IMR-90 (cell line): ENCODE measurements at regions not wholly inside any gene's neighbourhood (a gene's known extent, or its start where the extent isn't known, plus 50 kb on each side); places are given as distances from the start of the nearest gene placed in this dataset.

Experiments
- ATAC-seq: fragments of 200-7000 bp; cut with Tn5 transposase; 2 replicates; pipeline ENCODE4 v1.9.1; 2020; ENCODE audit warnings: low read depth, mild to moderate bottlenecking, moderate library complexity
- BruUV-seq: library from RNA; stranded (reverse); fragments of 400-500 nt; replicated peaks from 2 replicates; lab custom pipeline; 2021; lab: Mats Ljungman, UMichigan
- CTCF ChIA-PET: fragments of 300-600 bp; formaldehyde crosslinking; extraction: SDS; loops from one replicate; lab custom pipeline; 2021; ENCODE audit warnings: antibody characterized with exemption; lab: Yijun Ruan, JAX
- POLR2A ChIA-PET: fragments of 300-600 bp; sonication (Branson Sonifier 250); formaldehyde crosslinking; loops from one replicate; lab custom pipeline; 2022; ENCODE audit warnings: antibody characterized with exemption; ENCODE audit not compliant: unreplicated experiment; lab: Charles Lee
- DNase-seq: peaks from one replicate; pipeline ENCODE4 v3.0.0; 2013
- H2AFZ ChIP-seq: replicated peaks from 2 replicates; pipeline ENCODE3; 2013; ENCODE audit warnings: low read length, mild to moderate bottlenecking; ENCODE audit not compliant: poor library complexity
- H2AK5ac ChIP-seq: 2 replicates; pipeline ENCODE4 v1.6.1; 2013; ENCODE audit warnings: low read depth, low read length, inconsistent platforms
- H2AK9ac ChIP-seq: replicated peaks from 2 replicates; pipeline ENCODE3; 2013; ENCODE audit warnings: mild to moderate bottlenecking, low read depth, low read length, moderate library complexity; ENCODE audit not compliant: poor library complexity
- H2BK120ac ChIP-seq: 2 replicates; pipeline ENCODE4 v1.6.1; 2013; ENCODE audit warnings: low read depth, low read length, inconsistent platforms
- H2BK15ac ChIP-seq: 3 replicates; pipeline ENCODE4 v1.6.1; 2013; ENCODE audit warnings: low read depth, low read length, inconsistent platforms
- H2BK20ac ChIP-seq: 2 replicates; pipeline ENCODE4 v1.6.1; 2013; ENCODE audit warnings: low read depth, mild to moderate bottlenecking, inconsistent platforms, low read length, moderate library complexity
- H2BK5ac ChIP-seq: 2 replicates; pipeline ENCODE4 v1.6.1; 2013; ENCODE audit warnings: mild to moderate bottlenecking, low read depth, low read length, inconsistent platforms; ENCODE audit not compliant: poor library complexity, severe bottlenecking
- H3K14ac ChIP-seq: replicated peaks from 2 replicates; pipeline ENCODE4 v1.6.1; 2013; ENCODE audit warnings: low read depth, low read length, inconsistent platforms
- H3K18ac ChIP-seq: 2 replicates; pipeline ENCODE4 v1.6.1; 2013; ENCODE audit warnings: low read depth, low read length, control low read depth
- H3K23ac ChIP-seq: 2 replicates; pipeline ENCODE4 v1.6.1; 2013; ENCODE audit warnings: low read depth, low read length, inconsistent platforms
- H3K27ac ChIP-seq: 2 replicates; pipeline ENCODE4 v1.5.1; 2013; ENCODE audit warnings: mild to moderate bottlenecking, control low read depth, low read length; ENCODE audit not compliant: insufficient read depth
- H3K27me3 ChIP-seq: 2 replicates; pipeline ENCODE4 v1.6.1; 2013; ENCODE audit warnings: low read length; ENCODE audit not compliant: control insufficient read depth, insufficient read depth
- H3K36me3 ChIP-seq: 2 replicates; pipeline ENCODE4 v1.6.1; 2013; ENCODE audit warnings: low read length, mixed read lengths; ENCODE audit not compliant: control insufficient read depth, insufficient read depth
- H3K4ac ChIP-seq: 2 replicates; pipeline ENCODE4 v1.6.1; 2013; ENCODE audit warnings: low read depth, low read length, inconsistent platforms
- H3K4me1 ChIP-seq: 2 replicates; pipeline ENCODE4 v1.6.1; 2013; ENCODE audit warnings: low read length, mixed read lengths; ENCODE audit not compliant: control insufficient read depth, insufficient read depth
- H3K4me2 ChIP-seq: 2 replicates; pipeline ENCODE4 v1.6.1; 2013; ENCODE audit warnings: low read depth, mild to moderate bottlenecking, control low read depth, low read length, moderate library complexity
- H3K4me3 ChIP-seq: 2 replicates; pipeline ENCODE4 v1.5.1; 2013; ENCODE audit warnings: low read depth, mild to moderate bottlenecking, control low read depth, low read length, moderate library complexity; ENCODE audit not compliant: insufficient read depth
- H3K56ac ChIP-seq: 2 replicates; pipeline ENCODE4 v1.6.1; 2013; ENCODE audit warnings: low read length, inconsistent platforms; ENCODE audit not compliant: insufficient read depth; ENCODE audit errors: extremely low read depth
- H3K79me1 ChIP-seq, 2 experiments: 2 replicates each; pipeline ENCODE4 v1.6.1; 2013; ENCODE audit warnings: low read length in 2 of 2, inconsistent platforms in 1 of 2, low read depth in 1 of 2
- H3K9ac ChIP-seq: 2 replicates; pipeline ENCODE4 v1.6.1; 2013; ENCODE audit warnings: low read depth, low read length, control low read depth
- H3K9me1 ChIP-seq: 2 replicates; pipeline ENCODE4 v1.6.1; 2013; ENCODE audit warnings: low read length, inconsistent platforms; ENCODE audit not compliant: insufficient read depth
- H3K9me3 ChIP-seq: 2 replicates; pipeline ENCODE4 v1.6.1; 2013; ENCODE audit warnings: low read length; ENCODE audit not compliant: control insufficient read depth, insufficient read depth
- H4K20me1 ChIP-seq: 2 replicates; pipeline ENCODE4 v1.6.1; 2013; ENCODE audit warnings: low read length, inconsistent platforms; ENCODE audit not compliant: insufficient read depth
- H4K5ac ChIP-seq: 2 replicates; pipeline ENCODE4 v1.6.1; 2013; ENCODE audit warnings: mild to moderate bottlenecking, low read depth, low read length, control low read depth
- H4K8ac ChIP-seq, 2 experiments: 2 replicates each; pipeline ENCODE4 v1.6.1; 2013; ENCODE audit warnings: low read depth in 2 of 2, low read length in 2 of 2, control low read depth in 1 of 2, inconsistent platforms in 1 of 2
- H4K91ac ChIP-seq: 2 replicates; pipeline ENCODE4 v1.6.1; 2013; ENCODE audit warnings: low read depth, low read length, inconsistent platforms; ENCODE audit not compliant: insufficient read depth
- BHLHE40 ChIP-seq: fragments of 150-350 bp; IDR thresholded peaks from 2 replicates; pipeline ENCODE4 v1.6.1; 2016; ENCODE audit warnings: mild to moderate bottlenecking, low read depth, low read length
- CEBPB ChIP-seq: IDR thresholded peaks from 2 replicates; pipeline ENCODE4 v1.6.1; 2012; ENCODE audit warnings: low read depth, low read length, improper control_type of control experiment
- MAFK ChIP-seq: IDR thresholded peaks from 2 replicates; pipeline ENCODE4 v1.6.1; 2012; ENCODE audit warnings: low read depth, low read length, improper control_type of control experiment
- MAZ ChIP-seq: IDR thresholded peaks from 2 replicates; pipeline ENCODE4 v1.6.1; 2012; ENCODE audit warnings: low read depth, mild to moderate bottlenecking, low read length, improper control_type of control experiment, moderate library complexity, borderline replicate concordance
- MXI1 ChIP-seq: IDR thresholded peaks from 2 replicates; pipeline ENCODE4 v1.6.1; 2012; ENCODE audit warnings: low read depth, mild to moderate bottlenecking, low read length, moderate library complexity, borderline replicate concordance
- NFE2L2 ChIP-seq: fragments of 150-350 bp; IDR thresholded peaks from 2 replicates; pipeline ENCODE4 v1.6.1; 2016; ENCODE audit warnings: low read depth, mild to moderate bottlenecking, low read length
- POLR2A ChIP-seq: IDR thresholded peaks from 2 replicates; pipeline ENCODE4 v1.6.1; 2012; ENCODE audit warnings: mild to moderate bottlenecking, low read depth, low read length
- RCOR1 ChIP-seq: IDR thresholded peaks from 2 replicates; pipeline ENCODE4 v1.6.1; 2012; ENCODE audit warnings: mild to moderate bottlenecking, low read length, improper control_type of control experiment; ENCODE audit not compliant: insufficient replicate concordance
- RFX5 ChIP-seq: IDR thresholded peaks from 2 replicates; pipeline ENCODE4 v1.8.0; 2012; ENCODE audit warnings: low read depth, mild to moderate bottlenecking, low read length, moderate library complexity
- SMC3 ChIP-seq: fragments of 150-350 bp; IDR thresholded peaks from 2 replicates; pipeline ENCODE4 v1.6.1; 2016; ENCODE audit warnings: low read depth, mild to moderate bottlenecking, antibody characterized with exemption, low read length, moderate library complexity
- WGBS, 2 experiments: methylation state at CpG; one replicate each; pipeline versions ENCODE4 v1.1.5 to v1.1.7; 2013; ENCODE audit warnings: missing lambda C conversion rate in 2 of 2; ENCODE audit not compliant: insufficient read length in 1 of 2; ENCODE audit errors: extremely low coverage in 2 of 2; 5-methylcytosine and 5-hydroxymethylcytosine counted together
- dilution Hi-C: fragments of 300-500 bp; cut with HindIII; formaldehyde crosslinking; loops from one replicate; pipeline ENCODE4 v1.14.3; 2018; ENCODE audit warnings: low sequenced_read_pairs; ENCODE audit not compliant: unreplicated experiment
- in situ Hi-C: fragments of 300-500 bp; cut with MboI; formaldehyde crosslinking; loops from 3 replicates; pipeline ENCODE4 v1.14.3; 2019; ENCODE audit warnings: low sequenced_read_pairs, inconsistent platforms, mixed read lengths
- intact Hi-C: fragments of 100-400 bp; cut with micrococcal nuclease; formaldehyde crosslinking; loops from 2 replicates; pipeline ENCODE4 v1.10.0; 2022
- TF ChIP-seq, protein P1 (sequence below): fragments of 150-350 bp; IDR thresholded peaks from 2 replicates; pipeline ENCODE4 v1.6.1; 2017; ENCODE audit warnings: mild to moderate bottlenecking, antibody characterized with exemption, low read length, low read depth
- TF ChIP-seq, protein P2 (sequence below): fragments of 150-350 bp; IDR thresholded peaks from 2 replicates; pipeline ENCODE4 v1.6.1; 2016; ENCODE audit warnings: low read depth, mild to moderate bottlenecking, low read length, moderate library complexity, borderline replicate concordance

- POLR2A ChIA-PET, result no interaction called here
- CTCF ChIA-PET, result no interaction called here
- Histone ChIP-seq H3K36me3 (no peaks in the 10 kb centered on the region), H3K4me2 (no peak overlapping the region), H3K4me3 (no peak overlapping the region), H4K8ac (peak overlapping the region; percentile 63 to 87), H3K9ac (peak overlapping the region; percentile 49), H2AK9ac (no peak overlapping the region), H3K9me1 (peaks cover 42% of the 10 kb centered on the region), H3K14ac (peak overlapping the region; percentile 24), H3K79me1 (peaks cover 0 to 57% of the 10 kb centered on the region in 2 experiments; a peak in 3 of 4 replicates), H3K4ac (peak overlapping the region; percentile 92), H3K56ac (0 out of 2 replicates have a peak overlapping the region, but pooled peaks have one; percentile 5), H3K4me1 (peaks cover 48% of the 10 kb centered on the region), H3K18ac (peak overlapping the region; percentile 96), H2BK15ac (peak overlapping the region; percentile 60), H2AFZ (peak overlapping the region; percentile 59), H4K20me1 (no peaks in the 10 kb centered on the region), H2BK20ac (peak overlapping the region; percentile 92), H2AK5ac (peak overlapping the region; percentile 89), H4K5ac (peak overlapping the region; percentile 88), H3K23ac (peak overlapping the region; percentile 82), H2BK5ac (peak overlapping the region; percentile 6), H2BK120ac (peak overlapping the region; percentile 96), H3K27me3 (no peaks in the 10 kb centered on the region), H3K27ac (peak overlapping the region; percentile 51; the same call in 1 of the 2 replicates), H4K91ac (peak overlapping the region; percentile 93), H3K9me3 (no peaks in the 10 kb centered on the region)
- in situ Hi-C loops, result no loop called here
- DNase-seq, result peak; percentile 40
- ATAC-seq, result no peak
- intact Hi-C loops, result no loop called here
- dilution Hi-C loops, result no loop called here
- BruUV-seq, result no TSS peak
- 47% methylated on average over 3 of the region's 8 CpGs; no CpG with 5 or more reads in 1 of the 2 experiments for WGBS, 2 experiments
- TF ChIP-seq CEBPB (no peak), SMC3 (no peak), BHLHE40 (no peak), NFE2L2 (no peak), MAZ (no peak), RFX5 (no peak), POLR2A (no peak), RCOR1 (no peak), MAFK (no peak), MXI1 (no peak)
- TF ChIP-seq, protein P1, sequence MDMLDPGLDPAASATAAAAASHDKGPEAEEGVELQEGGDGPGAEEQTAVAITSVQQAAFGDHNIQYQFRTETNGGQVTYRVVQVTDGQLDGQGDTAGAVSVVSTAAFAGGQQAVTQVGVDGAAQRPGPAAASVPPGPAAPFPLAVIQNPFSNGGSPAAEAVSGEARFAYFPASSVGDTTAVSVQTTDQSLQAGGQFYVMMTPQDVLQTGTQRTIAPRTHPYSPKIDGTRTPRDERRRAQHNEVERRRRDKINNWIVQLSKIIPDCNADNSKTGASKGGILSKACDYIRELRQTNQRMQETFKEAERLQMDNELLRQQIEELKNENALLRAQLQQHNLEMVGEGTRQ, result no peak; the same call in 1 of the 2 replicates
- TF ChIP-seq, protein P2, sequence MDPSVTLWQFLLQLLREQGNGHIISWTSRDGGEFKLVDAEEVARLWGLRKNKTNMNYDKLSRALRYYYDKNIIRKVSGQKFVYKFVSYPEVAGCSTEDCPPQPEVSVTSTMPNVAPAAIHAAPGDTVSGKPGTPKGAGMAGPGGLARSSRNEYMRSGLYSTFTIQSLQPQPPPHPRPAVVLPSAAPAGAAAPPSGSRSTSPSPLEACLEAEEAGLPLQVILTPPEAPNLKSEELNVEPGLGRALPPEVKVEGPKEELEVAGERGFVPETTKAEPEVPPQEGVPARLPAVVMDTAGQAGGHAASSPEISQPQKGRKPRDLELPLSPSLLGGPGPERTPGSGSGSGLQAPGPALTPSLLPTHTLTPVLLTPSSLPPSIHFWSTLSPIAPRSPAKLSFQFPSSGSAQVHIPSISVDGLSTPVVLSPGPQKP, result no peak
Observed at GRCh38 chr2:237205043-237205541, 119.4 kb downstream of the COPS8 start.
